Trophoblast cell (in vitro differentiated cells and primary cell): ENCODE measurements at regions not wholly inside any gene's neighbourhood (a gene's known extent, or its start where the extent isn't known, plus 50 kb on each side); places are given as distances from the start of the nearest gene placed in this dataset.

Experiments used
- DNase-seq, 2 donors: peaks; one replicate each; pipeline ENCODE4 v3.0.0-alpha.2; 2016
- H2AFZ ChIP-seq: 2 replicates; pipeline ENCODE4 v1.6.1; 2013; ENCODE audit warnings: low read length, moderate library complexity, mild to moderate bottlenecking; ENCODE audit not compliant: insufficient read depth, poor library complexity
- H2AK5ac ChIP-seq: 2 replicates; pipeline ENCODE4 v1.6.1; 2013; ENCODE audit warnings: mild to moderate bottlenecking, low read length
- H2BK120ac ChIP-seq: 2 replicates; pipeline ENCODE4 v1.6.1; 2013; ENCODE audit warnings: low read length, mild to moderate bottlenecking, moderate library complexity; ENCODE audit not compliant: insufficient read depth, poor library complexity
- H2BK12ac ChIP-seq: 2 replicates; pipeline ENCODE4 v1.6.1; 2013; ENCODE audit warnings: mild to moderate bottlenecking, low read length, moderate library complexity
- H2BK5ac ChIP-seq: 2 replicates; pipeline ENCODE4 v1.6.1; 2013; ENCODE audit warnings: low read length, low read depth, moderate library complexity, mild to moderate bottlenecking; ENCODE audit not compliant: poor library complexity
- H3K14ac ChIP-seq: 2 replicates; pipeline ENCODE4 v1.6.1; 2013; ENCODE audit warnings: mild to moderate bottlenecking, low read length
- H3K18ac ChIP-seq: 2 replicates; pipeline ENCODE4 v1.6.1; 2013; ENCODE audit warnings: mild to moderate bottlenecking, low read length
- H3K23ac ChIP-seq: 2 replicates; pipeline ENCODE4 v1.6.1; 2013; ENCODE audit warnings: low read length
- H3K27ac ChIP-seq: 2 replicates; pipeline ENCODE4 v1.5.1; 2013; ENCODE audit warnings: low read depth, mild to moderate bottlenecking, inconsistent platforms, low read length, moderate library complexity
- H3K27me3 ChIP-seq: 2 replicates; pipeline ENCODE4 v1.6.1; 2013; ENCODE audit warnings: inconsistent platforms, mild to moderate bottlenecking, low read length, moderate library complexity; ENCODE audit not compliant: insufficient read depth
- H3K36me3 ChIP-seq, 2 experiments: 1 replicate in 1 of 2; 2 replicates in 1 of 2; pipeline ENCODE4 v1.6.1; 2013; ENCODE audit warnings: low read length in 2 of 2, mild to moderate bottlenecking in 2 of 2, moderate library complexity in 1 of 2; ENCODE audit not compliant: insufficient read depth in 2 of 2, control insufficient read depth in 1 of 2
- H3K4ac ChIP-seq: 2 replicates; pipeline ENCODE4 v1.6.1; 2013; ENCODE audit warnings: low read depth, mild to moderate bottlenecking, low read length, moderate library complexity
- H3K4me1 ChIP-seq, 2 experiments: 1 replicate in 1 of 2; 2 replicates in 1 of 2; pipeline ENCODE4 v1.6.1; 2013; ENCODE audit warnings: low read length in 2 of 2, mild to moderate bottlenecking in 2 of 2, moderate library complexity in 1 of 2; ENCODE audit not compliant: insufficient read depth in 2 of 2, control insufficient read depth in 1 of 2
- H3K4me2 ChIP-seq: 2 replicates; pipeline ENCODE4 v1.6.1; 2013; ENCODE audit warnings: inconsistent platforms, mild to moderate bottlenecking, low read length, moderate library complexity
- H3K4me3 ChIP-seq: 2 replicates; pipeline ENCODE4 v1.5.1; 2013; ENCODE audit warnings: mild to moderate bottlenecking, low read depth, low read length, inconsistent platforms
- H3K79me1 ChIP-seq: one replicate; pipeline ENCODE4 v1.6.1; 2013; ENCODE audit warnings: low read length
- H3K79me2 ChIP-seq: 2 replicates; pipeline ENCODE4 v1.6.1; 2013; ENCODE audit warnings: low read length, mild to moderate bottlenecking; ENCODE audit not compliant: control insufficient read depth, insufficient read depth, poor library complexity
- H3K9ac ChIP-seq: 2 replicates; pipeline ENCODE4 v1.6.1; 2013; ENCODE audit warnings: mild to moderate bottlenecking, low read length
- H3K9me3 ChIP-seq: 2 replicates; pipeline ENCODE4 v1.6.1; 2013; ENCODE audit warnings: low read depth, mild to moderate bottlenecking, control low read depth, inconsistent platforms, low read length; ENCODE audit not compliant: insufficient read depth
- H4K12ac ChIP-seq: 2 replicates; pipeline ENCODE4 v1.6.1; 2013; ENCODE audit warnings: low read depth, mild to moderate bottlenecking, low read length, moderate library complexity
- H4K8ac ChIP-seq: 2 replicates; pipeline ENCODE4 v1.6.1; 2013; ENCODE audit warnings: low read depth, mild to moderate bottlenecking, low read length, moderate library complexity
- H4K91ac ChIP-seq: one replicate; pipeline ENCODE4 v1.6.1; 2013; ENCODE audit warnings: low read depth, mild to moderate bottlenecking, low read length, moderate library complexity
- WGBS: extraction: QIAGEN DNeasy Blood & Tissue Kit; methylation state at CpG from one replicate; pipeline ENCODE4 v1.1.7; 2013; ENCODE audit warnings: missing lambda C conversion rate; ENCODE audit not compliant: insufficient read length, insufficient coverage; ENCODE audit errors: extremely low coverage; 5-methylcytosine and 5-hydroxymethylcytosine counted together

- Histone ChIP-seq H2AK5ac (no peak overlapping the region), H3K4me2 (no peak overlapping the region), H3K36me3 (no peaks in the 10 kb centered on the region), H2BK120ac (no peak overlapping the region), H3K18ac (no peak overlapping the region), H3K14ac (no peak overlapping the region), H4K91ac (no peak overlapping the region), H4K8ac (no peak overlapping the region), H4K12ac (no peak overlapping the region), H3K9me3 (no peaks in the 10 kb centered on the region), H3K79me2 (no peaks in the 10 kb centered on the region), H2BK5ac (no peak overlapping the region), H3K27me3 (no peaks in the 10 kb centered on the region), H2BK12ac (no peak overlapping the region), H3K23ac (no peak overlapping the region), H3K27ac (no peak overlapping the region), H3K79me1 (no peaks in the 10 kb centered on the region), H3K9ac (no peak overlapping the region), H3K4me3 (no peak overlapping the region), H3K4me1 (no peaks in the 10 kb centered on the region), H3K4ac (no peak overlapping the region), H2AFZ (no peak overlapping the region)
- no CpG with 5 or more reads among the region's 2 CpGs for WGBS
- peak; percentile 62 to 79 for DNase-seq
Measured at GRCh38 chr2:146992466-146992865, 852.4 kb upstream of the ACVR2A start.

GRCh38 chr2:146992057-146992456 is 852.8 kb upstream of the ACVR2A start:
- no peak overlapping the region for H4K8ac ChIP-seq
- no peak overlapping the region for H3K27ac ChIP-seq

DNA sequence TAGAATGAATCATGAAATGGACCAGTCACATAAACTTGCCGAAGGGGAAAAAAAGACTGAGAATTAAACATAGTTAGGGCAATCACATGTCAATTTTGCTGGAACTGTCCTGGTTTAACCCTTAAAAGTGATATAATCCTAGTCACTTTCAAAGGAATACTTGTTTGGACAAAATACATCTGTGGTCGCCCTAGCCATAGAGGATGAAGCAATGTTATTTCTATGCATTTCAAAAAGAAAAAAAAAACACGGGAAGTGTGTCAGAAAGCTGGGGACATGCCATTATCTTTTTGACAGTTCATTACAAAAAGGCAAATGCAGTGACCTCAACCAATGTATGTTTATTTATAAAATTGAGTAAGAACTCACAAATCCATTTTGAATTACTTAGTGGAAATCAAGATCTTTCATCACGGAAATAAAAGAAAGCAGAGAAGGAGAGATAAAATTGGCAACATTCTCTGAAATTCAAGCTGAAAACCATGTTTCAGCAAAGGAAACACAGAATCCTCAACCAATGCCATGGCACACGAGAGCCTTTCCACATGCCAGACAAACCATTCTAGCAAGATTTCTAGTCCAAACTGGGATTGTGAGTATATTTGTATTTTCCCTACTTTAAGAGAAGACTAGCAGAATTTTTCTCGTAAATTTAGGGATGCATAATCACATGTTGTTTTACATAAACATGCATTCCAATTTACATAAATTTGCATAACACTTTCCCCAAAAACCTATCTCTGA is 854.3 kb upstream of the ACVR2A start:
- Histone ChIP-seq H4K91ac (no peak overlapping the region), H3K4me3 (no peak overlapping the region), H2BK5ac (no peak overlapping the region), H3K27me3 (no peaks in the 10 kb centered on the region), H3K27ac (no peak overlapping the region), H3K36me3 (no peaks in the 10 kb centered on the region), H2AK5ac (no peak overlapping the region), H2AFZ (no peak overlapping the region), H3K79me1 (no peaks in the 10 kb centered on the region), H3K14ac (no peak overlapping the region), H3K4ac (no peak overlapping the region), H3K4me2 (no peak overlapping the region), H3K4me1 (no peaks in the 10 kb centered on the region), H2BK120ac (no peak overlapping the region), H4K8ac (no peak overlapping the region), H4K12ac (no peak overlapping the region), H3K9me3 (no peaks in the 10 kb centered on the region), H3K79me2 (no peaks in the 10 kb centered on the region), H3K18ac (no peak overlapping the region), H3K23ac (no peak overlapping the region), H3K9ac (no peak overlapping the region), H2BK12ac (no peak overlapping the region)
- DNase-seq: no peak
- WGBS: no CpG with 5 or more reads among the region's 6 CpGs

More at GRCh38 chr2:146992057-146992456, 852.8 kb upstream of the ACVR2A start:
- no peak overlapping the region for H2AK5ac ChIP-seq
- H3K14ac ChIP-seq: no peak overlapping the region
- H3K4me2 ChIP-seq: no peak overlapping the region
- no peak overlapping the region for H2BK5ac ChIP-seq
- H2BK120ac ChIP-seq: no peak overlapping the region
- no peak overlapping the region for H2BK12ac ChIP-seq
- peak in 1 of 2 donors; percentile 18 for DNase-seq
- no peaks in the 10 kb centered on the region for H3K79me1 ChIP-seq
- no peaks in the 10 kb centered on the region for H3K4me1 ChIP-seq
- H3K9ac ChIP-seq: no peak overlapping the region
- H4K91ac ChIP-seq: no peak overlapping the region
- H3K4ac ChIP-seq: no peak overlapping the region
- H2AFZ ChIP-seq: no peak overlapping the region
- no peak overlapping the region for H4K12ac ChIP-seq
- no CpG with 5 or more reads among the region's 2 CpGs for WGBS
- H3K36me3 ChIP-seq: no peaks in the 10 kb centered on the region
- H3K27me3 ChIP-seq: no peaks in the 10 kb centered on the region
- no peak overlapping the region for H3K23ac ChIP-seq
- H3K9me3 ChIP-seq: no peaks in the 10 kb centered on the region
- no peak overlapping the region for H3K18ac ChIP-seq
- no peak overlapping the region for H3K4me3 ChIP-seq
- no peaks in the 10 kb centered on the region for H3K79me2 ChIP-seq

- Histone ChIP-seq H2BK120ac (no peak overlapping the region), H4K12ac (no peak overlapping the region), H4K8ac (no peak overlapping the region), H3K79me1 (no peaks in the 10 kb centered on the region), H3K18ac (no peak overlapping the region), H2BK12ac (no peak overlapping the region), H3K27ac (no peak overlapping the region), H3K9me3 (no peaks in the 10 kb centered on the region), H2BK5ac (no peak overlapping the region), H3K4me2 (no peak overlapping the region), H3K9ac (no peak overlapping the region), H2AFZ (no peak overlapping the region), H3K4me1 (no peaks in the 10 kb centered on the region), H3K14ac (no peak overlapping the region), H2AK5ac (no peak overlapping the region), H3K4ac (no peak overlapping the region), H3K23ac (no peak overlapping the region), H3K79me2 (no peaks in the 10 kb centered on the region), H3K4me3 (no peak overlapping the region), H3K27me3 (no peaks in the 10 kb centered on the region), H3K36me3 (no peaks in the 10 kb centered on the region), H4K91ac (no peak overlapping the region)
- no CpG with 5 or more reads among the region's 1 CpG for WGBS
- DNase-seq: no peak
Measured at GRCh38 chr2:146989741-146990140, 855.1 kb upstream of the ACVR2A start.
